ENCODE measurements at regions not wholly inside any gene's neighbourhood (a gene's known extent, or its start where the extent isn't known, plus 50 kb on each side); places are given as distances from the start of the nearest gene placed in this dataset.

- no peak overlapping the region for H3K4me3 ChIP-seq (ENCODE audit: low read length)
Observed at GRCh38 chr9:111110805-111111204, 72.5 kb upstream of the LPAR1 start.

DNA sequence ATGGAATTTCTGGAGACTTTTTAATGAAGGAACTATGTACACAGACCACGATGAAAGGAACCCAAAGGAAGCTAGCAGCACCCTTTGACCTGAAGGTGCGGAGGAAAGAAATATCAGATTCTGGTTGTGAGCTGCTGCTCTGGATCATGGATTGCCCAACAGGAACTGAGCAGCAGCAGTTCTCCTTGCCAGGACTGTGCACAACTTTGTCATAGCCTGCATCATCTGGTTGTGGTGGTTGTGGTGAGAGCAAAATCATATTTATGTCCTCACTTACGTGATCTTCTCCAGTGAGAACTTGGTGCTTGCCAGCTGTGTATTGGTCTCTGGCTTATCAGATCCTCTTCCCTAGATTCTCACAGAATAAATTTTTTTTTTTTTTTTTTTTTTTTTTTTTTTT, 70.7 kb upstream of the LPAR1 start:
- H3K9me2 ChIP-seq (ENCODE audit: insufficient read depth, low read length), result no peaks in the 10 kb centered on the region
- H2AFZ ChIP-seq (ENCODE audit: low read depth, low read length), result no peak overlapping the region
- TF ChIP-seq EP300 (conservative IDR thresholded peaks at IDR 0.05; ENCODE audit: poor library complexity, severe bottlenecking), result no peak
- TF ChIP-seq TAF1 (IDR thresholded peaks at IDR 0.05; ENCODE audit: low read depth), result no peak
- TF ChIP-seq CTCF (IDR thresholded peaks at IDR 0.05; ENCODE audit: poor library complexity, severe bottlenecking), result no peak
- TF ChIP-seq POLR2AphosphoS5 (IDR thresholded peaks at IDR 0.05), result no peak
- no peak for TF ChIP-seq EZH2 (IDR thresholded peaks at IDR 0.05; ENCODE audit: borderline replicate concordance, insufficient read depth, low read length, poor library complexity, severe bottlenecking)
- TF ChIP-seq REST (IDR thresholded peaks at IDR 0.05; ENCODE audit: borderline replicate concordance), result no peak
- no peak for TF ChIP-seq MXI1 (conservative IDR thresholded peaks at IDR 0.05; ENCODE audit: poor library complexity, severe bottlenecking)

More at GRCh38 chr9:111110805-111111204, 72.5 kb upstream of the LPAR1 start:
- H3K36me3 ChIP-seq (ENCODE audit: insufficient read depth, low read length), result no peaks in the 10 kb centered on the region
- no peaks in the 10 kb centered on the region for H3K79me2 ChIP-seq (replicated peaks; ENCODE audit: insufficient read depth, low read length)
- no peak overlapping the region for H3K9ac ChIP-seq (ENCODE audit: low read length)
- H3K27ac ChIP-seq (ENCODE audit: low read length), result no peak overlapping the region
- TF ChIP-seq MXI1 (conservative IDR thresholded peaks at IDR 0.05; ENCODE audit: poor library complexity, severe bottlenecking) (no peak), EZH2 (IDR thresholded peaks at IDR 0.05; ENCODE audit: borderline replicate concordance, insufficient read depth, low read length, poor library complexity, severe bottlenecking) (no peak), TAF1 (IDR thresholded peaks at IDR 0.05; ENCODE audit: low read depth) (no peak), CTCF (IDR thresholded peaks at IDR 0.05; ENCODE audit: poor library complexity, severe bottlenecking) (no peak), EP300 (conservative IDR thresholded peaks at IDR 0.05; ENCODE audit: poor library complexity, severe bottlenecking) (no peak), POLR2AphosphoS5 (IDR thresholded peaks at IDR 0.05) (no peak), RAD21 (conservative IDR thresholded peaks at IDR 0.05) (no peak), REST (IDR thresholded peaks at IDR 0.05; ENCODE audit: borderline replicate concordance) (no peak), SMC3 (conservative IDR thresholded peaks at IDR 0.05; ENCODE audit: poor library complexity) (no peak)
- no peaks in the 10 kb centered on the region for H3K9me2 ChIP-seq (ENCODE audit: insufficient read depth, low read length)
- no peaks in the 10 kb centered on the region for H3K27me3 ChIP-seq (ENCODE audit: insufficient read depth, low read depth, low read length)
- no peaks in the 10 kb centered on the region for H3K9me3 ChIP-seq (ENCODE audit: low read length)
- H4K20me1 ChIP-seq (ENCODE audit: insufficient read depth), result no peaks in the 10 kb centered on the region
- H3K4me2 ChIP-seq (ENCODE audit: low read length), result no peak overlapping the region
- no peaks in the 10 kb centered on the region for H3F3A ChIP-seq (ENCODE audit: insufficient read depth, low read length, poor library complexity, severe bottlenecking)
- H2AFZ ChIP-seq (ENCODE audit: low read depth, low read length), result no peak overlapping the region

More for the DNA sequence above, 70.7 kb upstream of the LPAR1 start:
- no peak overlapping the region for H3K4me3 ChIP-seq (ENCODE audit: low read length)
- H3K36me3 ChIP-seq (ENCODE audit: insufficient read depth, low read length), result no peaks in the 10 kb centered on the region
- no peak overlapping the region for H3K4me2 ChIP-seq (ENCODE audit: low read length)
- no peaks in the 10 kb centered on the region for H4K20me1 ChIP-seq (ENCODE audit: insufficient read depth)
- H3F3A ChIP-seq (ENCODE audit: insufficient read depth, low read length, poor library complexity, severe bottlenecking), result no peaks in the 10 kb centered on the region
- H3K9ac ChIP-seq (ENCODE audit: low read length), result no peak overlapping the region
- H3K27me3 ChIP-seq (ENCODE audit: insufficient read depth, low read depth, low read length), result no peaks in the 10 kb centered on the region
- H3K27ac ChIP-seq (ENCODE audit: low read length), result no peak overlapping the region
- H3K79me2 ChIP-seq (replicated peaks; ENCODE audit: insufficient read depth, low read length), result no peaks in the 10 kb centered on the region
- H3K9me3 ChIP-seq (ENCODE audit: low read length), result no peaks in the 10 kb centered on the region

All from neural cell (in vitro differentiated cells).